IMR-90 (cell line): ENCODE measurements at regions not wholly inside any gene's neighbourhood (a gene's known extent, or its start where the extent isn't known, plus 50 kb on each side); places are given as distances from the start of the nearest gene placed in this dataset.

Experiments used
- ATAC-seq: fragments of 200-7000 bp; cut with Tn5 transposase; 2 replicates; pipeline ENCODE4 v1.9.1; 2020; ENCODE audit warnings: low read depth, mild to moderate bottlenecking, moderate library complexity
- BruUV-seq: library from RNA; stranded (reverse); fragments of 400-500 nt; replicated peaks from 2 replicates; lab custom pipeline; 2021; lab: Mats Ljungman, UMichigan
- CTCF ChIA-PET: fragments of 300-600 bp; formaldehyde crosslinking; extraction: SDS; loops from one replicate; lab custom pipeline; 2021; ENCODE audit warnings: antibody characterized with exemption; lab: Yijun Ruan, JAX
- POLR2A ChIA-PET: fragments of 300-600 bp; sonication (Branson Sonifier 250); formaldehyde crosslinking; loops from one replicate; lab custom pipeline; 2022; ENCODE audit warnings: antibody characterized with exemption; ENCODE audit not compliant: unreplicated experiment; lab: Charles Lee
- DNase-seq: peaks from one replicate; pipeline ENCODE4 v3.0.0; 2013
- H2AFZ ChIP-seq: replicated peaks from 2 replicates; pipeline ENCODE3; 2013; ENCODE audit warnings: low read length, mild to moderate bottlenecking; ENCODE audit not compliant: poor library complexity
- H2AK5ac ChIP-seq: 2 replicates; pipeline ENCODE4 v1.6.1; 2013; ENCODE audit warnings: low read depth, low read length, inconsistent platforms
- H2AK9ac ChIP-seq: replicated peaks from 2 replicates; pipeline ENCODE3; 2013; ENCODE audit warnings: mild to moderate bottlenecking, low read depth, low read length, moderate library complexity; ENCODE audit not compliant: poor library complexity
- H2BK120ac ChIP-seq: 2 replicates; pipeline ENCODE4 v1.6.1; 2013; ENCODE audit warnings: low read depth, low read length, inconsistent platforms
- H2BK15ac ChIP-seq: 3 replicates; pipeline ENCODE4 v1.6.1; 2013; ENCODE audit warnings: low read depth, low read length, inconsistent platforms
- H2BK20ac ChIP-seq: 2 replicates; pipeline ENCODE4 v1.6.1; 2013; ENCODE audit warnings: low read depth, mild to moderate bottlenecking, inconsistent platforms, low read length, moderate library complexity
- H2BK5ac ChIP-seq: 2 replicates; pipeline ENCODE4 v1.6.1; 2013; ENCODE audit warnings: mild to moderate bottlenecking, low read depth, low read length, inconsistent platforms; ENCODE audit not compliant: poor library complexity, severe bottlenecking
- H3K14ac ChIP-seq: replicated peaks from 2 replicates; pipeline ENCODE4 v1.6.1; 2013; ENCODE audit warnings: low read depth, low read length, inconsistent platforms
- H3K18ac ChIP-seq: 2 replicates; pipeline ENCODE4 v1.6.1; 2013; ENCODE audit warnings: low read depth, low read length, control low read depth
- H3K23ac ChIP-seq: 2 replicates; pipeline ENCODE4 v1.6.1; 2013; ENCODE audit warnings: low read depth, low read length, inconsistent platforms
- H3K27ac ChIP-seq: 2 replicates; pipeline ENCODE4 v1.5.1; 2013; ENCODE audit warnings: mild to moderate bottlenecking, control low read depth, low read length; ENCODE audit not compliant: insufficient read depth
- H3K27me3 ChIP-seq: 2 replicates; pipeline ENCODE4 v1.6.1; 2013; ENCODE audit warnings: low read length; ENCODE audit not compliant: control insufficient read depth, insufficient read depth
- H3K36me3 ChIP-seq: 2 replicates; pipeline ENCODE4 v1.6.1; 2013; ENCODE audit warnings: low read length, mixed read lengths; ENCODE audit not compliant: control insufficient read depth, insufficient read depth
- H3K4ac ChIP-seq: 2 replicates; pipeline ENCODE4 v1.6.1; 2013; ENCODE audit warnings: low read depth, low read length, inconsistent platforms
- H3K4me1 ChIP-seq: 2 replicates; pipeline ENCODE4 v1.6.1; 2013; ENCODE audit warnings: low read length, mixed read lengths; ENCODE audit not compliant: control insufficient read depth, insufficient read depth
- H3K4me2 ChIP-seq: 2 replicates; pipeline ENCODE4 v1.6.1; 2013; ENCODE audit warnings: low read depth, mild to moderate bottlenecking, control low read depth, low read length, moderate library complexity
- H3K4me3 ChIP-seq: 2 replicates; pipeline ENCODE4 v1.5.1; 2013; ENCODE audit warnings: low read depth, mild to moderate bottlenecking, control low read depth, low read length, moderate library complexity; ENCODE audit not compliant: insufficient read depth
- H3K56ac ChIP-seq: 2 replicates; pipeline ENCODE4 v1.6.1; 2013; ENCODE audit warnings: low read length, inconsistent platforms; ENCODE audit not compliant: insufficient read depth; ENCODE audit errors: extremely low read depth
- H3K79me1 ChIP-seq, 2 experiments: 2 replicates each; pipeline ENCODE4 v1.6.1; 2013; ENCODE audit warnings: low read length in 2 of 2, inconsistent platforms in 1 of 2, low read depth in 1 of 2
- H3K9ac ChIP-seq: 2 replicates; pipeline ENCODE4 v1.6.1; 2013; ENCODE audit warnings: low read depth, low read length, control low read depth
- H3K9me1 ChIP-seq: 2 replicates; pipeline ENCODE4 v1.6.1; 2013; ENCODE audit warnings: low read length, inconsistent platforms; ENCODE audit not compliant: insufficient read depth
- H3K9me3 ChIP-seq: 2 replicates; pipeline ENCODE4 v1.6.1; 2013; ENCODE audit warnings: low read length; ENCODE audit not compliant: control insufficient read depth, insufficient read depth
- H4K20me1 ChIP-seq: 2 replicates; pipeline ENCODE4 v1.6.1; 2013; ENCODE audit warnings: low read length, inconsistent platforms; ENCODE audit not compliant: insufficient read depth
- H4K5ac ChIP-seq: 2 replicates; pipeline ENCODE4 v1.6.1; 2013; ENCODE audit warnings: mild to moderate bottlenecking, low read depth, low read length, control low read depth
- H4K8ac ChIP-seq, 2 experiments: 2 replicates each; pipeline ENCODE4 v1.6.1; 2013; ENCODE audit warnings: low read depth in 2 of 2, low read length in 2 of 2, control low read depth in 1 of 2, inconsistent platforms in 1 of 2
- H4K91ac ChIP-seq: 2 replicates; pipeline ENCODE4 v1.6.1; 2013; ENCODE audit warnings: low read depth, low read length, inconsistent platforms; ENCODE audit not compliant: insufficient read depth
- CTCF ChIP-seq: conservative IDR thresholded peaks from 2 replicates; pipeline ENCODE4 v1.5.1; 2012; ENCODE audit warnings: mild to moderate bottlenecking, low read depth, low read length, improper control_type of control experiment
- MAFK ChIP-seq: IDR thresholded peaks from 2 replicates; pipeline ENCODE4 v1.6.1; 2012; ENCODE audit warnings: low read depth, low read length, improper control_type of control experiment
- WGBS, 2 experiments: methylation state at CpG; one replicate each; pipeline versions ENCODE4 v1.1.5 to v1.1.7; 2013; ENCODE audit warnings: missing lambda C conversion rate in 2 of 2; ENCODE audit not compliant: insufficient read length in 1 of 2; ENCODE audit errors: extremely low coverage in 2 of 2; 5-methylcytosine and 5-hydroxymethylcytosine counted together
- dilution Hi-C: fragments of 300-500 bp; cut with HindIII; formaldehyde crosslinking; loops from one replicate; pipeline ENCODE4 v1.14.3; 2018; ENCODE audit warnings: low sequenced_read_pairs; ENCODE audit not compliant: unreplicated experiment
- in situ Hi-C: fragments of 300-500 bp; cut with MboI; formaldehyde crosslinking; loops from 3 replicates; pipeline ENCODE4 v1.14.3; 2019; ENCODE audit warnings: low sequenced_read_pairs, inconsistent platforms, mixed read lengths
- intact Hi-C: fragments of 100-400 bp; cut with micrococcal nuclease; formaldehyde crosslinking; loops from 2 replicates; pipeline ENCODE4 v1.10.0; 2022

- Histone ChIP-seq H3K4me3 (no peak overlapping the region), H3K56ac (no peak overlapping the region), H3K4me2 (no peak overlapping the region), H3K9me3 (no peaks in the 10 kb centered on the region), H4K5ac (no peak overlapping the region), H3K4ac (no peak overlapping the region), H2AK9ac (no peak overlapping the region), H2BK120ac (no peak overlapping the region), H3K36me3 (no peaks in the 10 kb centered on the region), H3K27me3 (no peaks in the 10 kb centered on the region), H3K23ac (no peak overlapping the region), H2AFZ (peak overlapping the region; percentile 14), H3K27ac (no peak overlapping the region), H2AK5ac (no peak overlapping the region), H3K18ac (no peak overlapping the region), H2BK15ac (no peak overlapping the region), H4K91ac (no peak overlapping the region), H3K14ac (0 out of 2 replicates have a peak overlapping the region, but pooled peaks have one; percentile 32), H2BK20ac (no peak overlapping the region), H3K9me1 (no peaks in the 10 kb centered on the region), H3K4me1 (no peaks in the 10 kb centered on the region), H3K9ac (no peak overlapping the region), H4K8ac (no peak overlapping the region), H2BK5ac (no peak overlapping the region), H4K20me1 (no peaks in the 10 kb centered on the region), H3K79me1 (no peaks in the 10 kb centered on the region)
- no TSS peak for BruUV-seq
- in situ Hi-C loops: no loop called here
- ChIA-PET CTCF (no interaction called here), POLR2A (no interaction called here)
- 89% methylated on average over 1 of the region's 4 CpGs; no CpG with 5 or more reads in 1 of the 2 experiments for WGBS, 2 experiments
- DNase-seq (no peak), ATAC-seq (no peak)
- intact Hi-C loops: no loop called here
- peak; percentile 50 for TF ChIP-seq MAFK
- no peak for TF ChIP-seq CTCF
- dilution Hi-C loops: no loop called here
These were observed 198.4 kb upstream of the ADGRL4 start for GRCh38 chr1:79204779-79205479.
